MCF 10A (cell line): ENCODE measurements at regions not wholly inside any gene's neighbourhood (a gene's known extent, or its start where the extent isn't known, plus 50 kb on each side); places are given as distances from the start of the nearest gene placed in this dataset.
A peak's percentile ranks its signal among the peaks of the same experiment; 100 is the strongest.

Experiments used
- BruUV-seq: library from RNA; stranded (reverse); fragments of 400-500 nt; replicated peaks from 2 replicates; lab custom pipeline; 2021; lab: Mats Ljungman, UMichigan
- CTCF ChIA-PET: fragments of 300-600 bp; sonication (Branson Sonifier 250); formaldehyde crosslinking; extraction: SDS; loops from one replicate; lab custom pipeline; 2021; ENCODE audit warnings: antibody characterized with exemption, inconsistent platforms; lab: Yijun Ruan, JAX
- POLR2A ChIA-PET: fragments of 300-600, 350-650 bp; sonication (Branson Sonifier 250); formaldehyde crosslinking; extraction: SDS; loops from one replicate; lab custom pipeline; 2020; ENCODE audit warnings: antibody characterized with exemption, inconsistent platforms; lab: Yijun Ruan, JAX
- DNase-seq: peaks from one replicate; pipeline ENCODE4 v3.0.0-alpha.2; 2018; ENCODE audit not compliant: unreplicated experiment
- H3K27ac Mint-ChIP-seq: one replicate; pipeline ENCODE4 v1.8.0; 2022; ENCODE audit warnings: mild to moderate bottlenecking, low read depth, mixed read lengths; ENCODE audit not compliant: unreplicated experiment
- H3K27me3 Mint-ChIP-seq: one replicate; pipeline ENCODE4 v1.8.0; 2022; ENCODE audit warnings: mixed read lengths; ENCODE audit not compliant: insufficient read depth, unreplicated experiment
- H3K36me3 Mint-ChIP-seq: one replicate; pipeline ENCODE4 v1.8.0; 2022; ENCODE audit warnings: mild to moderate bottlenecking, moderate library complexity, mixed read lengths; ENCODE audit not compliant: insufficient read depth, unreplicated experiment
- H3K4me1 Mint-ChIP-seq: one replicate; pipeline ENCODE4 v1.8.0; 2022; ENCODE audit warnings: mixed read lengths; ENCODE audit not compliant: insufficient read depth, unreplicated experiment
- H3K4me3 Mint-ChIP-seq: one replicate; pipeline ENCODE4 v1.8.0; 2022; ENCODE audit warnings: mild to moderate bottlenecking, moderate library complexity, mixed read lengths; ENCODE audit not compliant: unreplicated experiment
- H3K9me3 Mint-ChIP-seq: one replicate; pipeline ENCODE4 v1.8.0; 2022; ENCODE audit warnings: mixed read lengths; ENCODE audit not compliant: unreplicated experiment
- CTCF ChIP-seq: fragments of 200-600 bp; IDR thresholded peaks from one replicate; pipeline ENCODE4 v1.8.0; 2022; ENCODE audit warnings: antibody characterized with exemption, mild to moderate bottlenecking; ENCODE audit not compliant: unreplicated experiment
- intact Hi-C: fragments of 100-400 bp; cut with micrococcal nuclease; formaldehyde crosslinking; loops from 2 replicates; pipeline ENCODE4 v1.14.1; 2022

- no peak for TF ChIP-seq CTCF
- intact Hi-C loops = no loop called here
- Mint-ChIP-seq H3K27ac (no peak overlapping the region), H3K4me3 (no peak overlapping the region), H3K36me3 (no peaks in the 10 kb centered on the region), H3K4me1 (peaks cover 19% of the 10 kb centered on the region), H3K9me3 (no peaks in the 10 kb centered on the region), H3K27me3 (no peaks in the 10 kb centered on the region)
- ChIA-PET CTCF (no interaction called here), POLR2A (no interaction called here)
- no peak for DNase-seq
- BruUV-seq = no TSS peak
Observed at GRCh38 chr13:40394304-40394985, 272.0 kb downstream of the FOXO1 start.

- CTCF ChIA-PET = no interaction called here
- H3K4me1 Mint-ChIP-seq = peaks cover 39% of the 10 kb centered on the region
- POLR2A ChIA-PET = no interaction called here
- no peak for TF ChIP-seq CTCF
- DNase-seq = peak; percentile 60
- BruUV-seq = no TSS peak
- H3K36me3 Mint-ChIP-seq = no peaks in the 10 kb centered on the region
- H3K27ac Mint-ChIP-seq = no peak overlapping the region
- intact Hi-C loops = no loop called here
- no peaks in the 10 kb centered on the region for H3K27me3 Mint-ChIP-seq
- H3K9me3 Mint-ChIP-seq = no peaks in the 10 kb centered on the region
- no peak overlapping the region for H3K4me3 Mint-ChIP-seq
Observed at GRCh38 chr13:40398065-40398464, 268.4 kb downstream of the FOXO1 start.

GRCh38 chr13:40399756-40400155, 266.7 kb downstream of the FOXO1 start:
- TF ChIP-seq CTCF = no peak
- intact Hi-C loops = loop anchor here (10.0 kb wide), 1 partner anchor 265 kb away; the partner anchor contains the start of gene FOXO1
- no peak overlapping the region for H3K4me3 Mint-ChIP-seq

GRCh38 chr13:40401911-40402776, 264.3 kb downstream of the FOXO1 start:
- peak; percentile 98 for DNase-seq
- ChIA-PET POLR2A (interaction anchor here (0.6 to 1.3 kb wide), 3 partner anchors 50 to 263 kb away, joined by 3 read pairs; no protein-coding TSS in a partner anchor), CTCF (no interaction called here)
- no peak for TF ChIP-seq CTCF
- peaks cover 6% of the 10 kb centered on the region for H3K9me3 Mint-ChIP-seq
- peak overlapping the region; percentile 17 for H3K27ac Mint-ChIP-seq
- H3K4me1 Mint-ChIP-seq = peaks cover 67% of the 10 kb centered on the region
- intact Hi-C loops = loop anchor here (10.0 kb wide), 1 partner anchor 263 kb away; the partner anchor contains the start of gene FOXO1
- BruUV-seq = no TSS peak
- H3K36me3 Mint-ChIP-seq = peaks cover 4% of the 10 kb centered on the region
- peak overlapping the region; percentile 50 for H3K4me3 Mint-ChIP-seq
- no peaks in the 10 kb centered on the region for H3K27me3 Mint-ChIP-seq

More at GRCh38 chr13:40399756-40400155, 266.7 kb downstream of the FOXO1 start:
- H3K27ac Mint-ChIP-seq = no peak overlapping the region
- peak; percentile 58 for DNase-seq
- CTCF ChIA-PET = no interaction called here
- POLR2A ChIA-PET = interaction anchor here (0.7 kb wide), 2 partner anchors 106 to 154 kb away, joined by 3 read pairs; no protein-coding TSS in a partner anchor
- peaks cover 1% of the 10 kb centered on the region for H3K9me3 Mint-ChIP-seq
- no peaks in the 10 kb centered on the region for H3K36me3 Mint-ChIP-seq
- peaks cover 45% of the 10 kb centered on the region for H3K4me1 Mint-ChIP-seq
- BruUV-seq = no TSS peak
- H3K27me3 Mint-ChIP-seq = no peaks in the 10 kb centered on the region
